ENCODE measurements at regions not wholly inside any gene's neighbourhood (a gene's known extent, or its start where the extent isn't known, plus 50 kb on each side); places are given as distances from the start of the nearest gene placed in this dataset.

DNA sequence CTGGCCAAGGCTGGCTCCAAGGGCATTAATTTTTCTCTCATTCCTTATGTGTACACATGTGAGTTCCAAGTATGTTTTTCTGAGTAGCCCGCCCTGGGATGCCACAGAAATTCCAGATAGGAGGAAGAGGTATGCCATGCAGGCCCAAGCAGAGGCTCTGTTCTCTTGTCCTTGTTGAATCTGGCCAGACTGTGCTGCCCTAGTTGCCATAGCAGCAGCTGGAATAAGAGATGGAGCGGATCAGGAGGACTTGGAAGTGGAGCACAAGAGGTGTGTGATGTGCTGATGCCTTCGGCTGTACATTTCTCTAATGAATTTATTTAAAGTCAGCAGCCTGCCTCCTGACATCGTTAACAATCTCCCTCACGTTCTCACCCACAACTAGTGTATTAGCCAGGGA is 235.6 kb upstream of the RPS23 start (continued):
- TF ChIP-seq, protein P1, sequence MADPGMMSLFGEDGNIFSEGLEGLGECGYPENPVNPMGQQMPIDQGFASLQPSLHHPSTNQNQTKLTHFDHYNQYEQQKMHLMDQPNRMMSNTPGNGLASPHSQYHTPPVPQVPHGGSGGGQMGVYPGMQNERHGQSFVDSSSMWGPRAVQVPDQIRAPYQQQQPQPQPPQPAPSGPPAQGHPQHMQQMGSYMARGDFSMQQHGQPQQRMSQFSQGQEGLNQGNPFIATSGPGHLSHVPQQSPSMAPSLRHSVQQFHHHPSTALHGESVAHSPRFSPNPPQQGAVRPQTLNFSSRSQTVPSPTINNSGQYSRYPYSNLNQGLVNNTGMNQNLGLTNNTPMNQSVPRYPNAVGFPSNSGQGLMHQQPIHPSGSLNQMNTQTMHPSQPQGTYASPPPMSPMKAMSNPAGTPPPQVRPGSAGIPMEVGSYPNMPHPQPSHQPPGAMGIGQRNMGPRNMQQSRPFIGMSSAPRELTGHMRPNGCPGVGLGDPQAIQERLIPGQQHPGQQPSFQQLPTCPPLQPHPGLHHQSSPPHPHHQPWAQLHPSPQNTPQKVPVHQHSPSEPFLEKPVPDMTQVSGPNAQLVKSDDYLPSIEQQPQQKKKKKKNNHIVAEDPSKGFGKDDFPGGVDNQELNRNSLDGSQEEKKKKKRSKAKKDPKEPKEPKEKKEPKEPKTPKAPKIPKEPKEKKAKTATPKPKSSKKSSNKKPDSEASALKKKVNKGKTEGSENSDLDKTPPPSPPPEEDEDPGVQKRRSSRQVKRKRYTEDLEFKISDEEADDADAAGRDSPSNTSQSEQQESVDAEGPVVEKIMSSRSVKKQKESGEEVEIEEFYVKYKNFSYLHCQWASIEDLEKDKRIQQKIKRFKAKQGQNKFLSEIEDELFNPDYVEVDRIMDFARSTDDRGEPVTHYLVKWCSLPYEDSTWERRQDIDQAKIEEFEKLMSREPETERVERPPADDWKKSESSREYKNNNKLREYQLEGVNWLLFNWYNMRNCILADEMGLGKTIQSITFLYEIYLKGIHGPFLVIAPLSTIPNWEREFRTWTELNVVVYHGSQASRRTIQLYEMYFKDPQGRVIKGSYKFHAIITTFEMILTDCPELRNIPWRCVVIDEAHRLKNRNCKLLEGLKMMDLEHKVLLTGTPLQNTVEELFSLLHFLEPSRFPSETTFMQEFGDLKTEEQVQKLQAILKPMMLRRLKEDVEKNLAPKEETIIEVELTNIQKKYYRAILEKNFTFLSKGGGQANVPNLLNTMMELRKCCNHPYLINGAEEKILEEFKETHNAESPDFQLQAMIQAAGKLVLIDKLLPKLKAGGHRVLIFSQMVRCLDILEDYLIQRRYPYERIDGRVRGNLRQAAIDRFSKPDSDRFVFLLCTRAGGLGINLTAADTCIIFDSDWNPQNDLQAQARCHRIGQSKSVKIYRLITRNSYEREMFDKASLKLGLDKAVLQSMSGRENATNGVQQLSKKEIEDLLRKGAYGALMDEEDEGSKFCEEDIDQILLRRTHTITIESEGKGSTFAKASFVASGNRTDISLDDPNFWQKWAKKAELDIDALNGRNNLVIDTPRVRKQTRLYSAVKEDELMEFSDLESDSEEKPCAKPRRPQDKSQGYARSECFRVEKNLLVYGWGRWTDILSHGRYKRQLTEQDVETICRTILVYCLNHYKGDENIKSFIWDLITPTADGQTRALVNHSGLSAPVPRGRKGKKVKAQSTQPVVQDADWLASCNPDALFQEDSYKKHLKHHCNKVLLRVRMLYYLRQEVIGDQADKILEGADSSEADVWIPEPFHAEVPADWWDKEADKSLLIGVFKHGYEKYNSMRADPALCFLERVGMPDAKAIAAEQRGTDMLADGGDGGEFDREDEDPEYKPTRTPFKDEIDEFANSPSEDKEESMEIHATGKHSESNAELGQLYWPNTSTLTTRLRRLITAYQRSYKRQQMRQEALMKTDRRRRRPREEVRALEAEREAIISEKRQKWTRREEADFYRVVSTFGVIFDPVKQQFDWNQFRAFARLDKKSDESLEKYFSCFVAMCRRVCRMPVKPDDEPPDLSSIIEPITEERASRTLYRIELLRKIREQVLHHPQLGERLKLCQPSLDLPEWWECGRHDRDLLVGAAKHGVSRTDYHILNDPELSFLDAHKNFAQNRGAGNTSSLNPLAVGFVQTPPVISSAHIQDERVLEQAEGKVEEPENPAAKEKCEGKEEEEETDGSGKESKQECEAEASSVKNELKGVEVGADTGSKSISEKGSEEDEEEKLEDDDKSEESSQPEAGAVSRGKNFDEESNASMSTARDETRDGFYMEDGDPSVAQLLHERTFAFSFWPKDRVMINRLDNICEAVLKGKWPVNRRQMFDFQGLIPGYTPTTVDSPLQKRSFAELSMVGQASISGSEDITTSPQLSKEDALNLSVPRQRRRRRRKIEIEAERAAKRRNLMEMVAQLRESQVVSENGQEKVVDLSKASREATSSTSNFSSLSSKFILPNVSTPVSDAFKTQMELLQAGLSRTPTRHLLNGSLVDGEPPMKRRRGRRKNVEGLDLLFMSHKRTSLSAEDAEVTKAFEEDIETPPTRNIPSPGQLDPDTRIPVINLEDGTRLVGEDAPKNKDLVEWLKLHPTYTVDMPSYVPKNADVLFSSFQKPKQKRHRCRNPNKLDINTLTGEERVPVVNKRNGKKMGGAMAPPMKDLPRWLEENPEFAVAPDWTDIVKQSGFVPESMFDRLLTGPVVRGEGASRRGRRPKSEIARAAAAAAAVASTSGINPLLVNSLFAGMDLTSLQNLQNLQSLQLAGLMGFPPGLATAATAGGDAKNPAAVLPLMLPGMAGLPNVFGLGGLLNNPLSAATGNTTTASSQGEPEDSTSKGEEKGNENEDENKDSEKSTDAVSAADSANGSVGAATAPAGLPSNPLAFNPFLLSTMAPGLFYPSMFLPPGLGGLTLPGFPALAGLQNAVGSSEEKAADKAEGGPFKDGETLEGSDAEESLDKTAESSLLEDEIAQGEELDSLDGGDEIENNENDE (IDR thresholded peaks at IDR 0.05; ENCODE audit: insufficient replicate concordance, low read length), result no peak

Measured in H1 (cell line).